ENCODE measurements at regions not wholly inside any gene's neighbourhood (a gene's known extent, or its start where the extent isn't known, plus 50 kb on each side); places are given as distances from the start of the nearest gene placed in this dataset.

DNA sequence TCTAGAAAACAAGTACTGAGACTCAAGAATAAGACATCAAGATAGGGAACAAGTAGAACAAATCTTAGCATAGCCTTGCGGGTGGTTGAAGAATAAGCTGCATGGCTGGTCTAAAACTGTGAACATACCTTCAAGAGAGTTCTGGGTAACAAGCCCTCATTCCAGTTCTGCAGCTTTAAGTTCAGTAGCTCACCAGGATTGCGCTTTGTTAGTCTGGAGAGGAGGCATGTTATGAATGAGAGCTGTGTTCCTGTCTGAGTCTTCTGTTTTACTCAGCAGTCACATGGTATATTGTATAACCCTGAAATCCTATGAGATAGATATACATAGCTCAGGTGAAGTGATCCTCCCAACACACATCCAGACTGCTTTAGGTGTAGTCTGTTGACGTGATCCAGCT, 406.6 kb upstream of the IRAK1BP1 start:
- TF ChIP-seq, protein P1, sequence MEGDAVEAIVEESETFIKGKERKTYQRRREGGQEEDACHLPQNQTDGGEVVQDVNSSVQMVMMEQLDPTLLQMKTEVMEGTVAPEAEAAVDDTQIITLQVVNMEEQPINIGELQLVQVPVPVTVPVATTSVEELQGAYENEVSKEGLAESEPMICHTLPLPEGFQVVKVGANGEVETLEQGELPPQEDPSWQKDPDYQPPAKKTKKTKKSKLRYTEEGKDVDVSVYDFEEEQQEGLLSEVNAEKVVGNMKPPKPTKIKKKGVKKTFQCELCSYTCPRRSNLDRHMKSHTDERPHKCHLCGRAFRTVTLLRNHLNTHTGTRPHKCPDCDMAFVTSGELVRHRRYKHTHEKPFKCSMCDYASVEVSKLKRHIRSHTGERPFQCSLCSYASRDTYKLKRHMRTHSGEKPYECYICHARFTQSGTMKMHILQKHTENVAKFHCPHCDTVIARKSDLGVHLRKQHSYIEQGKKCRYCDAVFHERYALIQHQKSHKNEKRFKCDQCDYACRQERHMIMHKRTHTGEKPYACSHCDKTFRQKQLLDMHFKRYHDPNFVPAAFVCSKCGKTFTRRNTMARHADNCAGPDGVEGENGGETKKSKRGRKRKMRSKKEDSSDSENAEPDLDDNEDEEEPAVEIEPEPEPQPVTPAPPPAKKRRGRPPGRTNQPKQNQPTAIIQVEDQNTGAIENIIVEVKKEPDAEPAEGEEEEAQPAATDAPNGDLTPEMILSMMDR (IDR thresholded peaks at IDR 0.05): no peak
- no peak for TF ChIP-seq POLR2A (IDR thresholded peaks at IDR 0.05)
